CD14-positive monocyte (primary cell): ENCODE measurements at regions not wholly inside any gene's neighbourhood (a gene's known extent, or its start where the extent isn't known, plus 50 kb on each side); places are given as distances from the start of the nearest gene placed in this dataset.
A peak's percentile ranks its signal among the peaks of the same experiment; 100 is the strongest.

ENCODE experiments used
- DNase-seq, 3 donors: peaks; one replicate each; pipeline ENCODE4 v3.0.0-alpha.2; 2011 to 2022
- H2AFZ ChIP-seq: 2 replicates; pipeline ENCODE4 v1.6.0; 2012; ENCODE audit warnings: mild to moderate bottlenecking, low read depth, low read length, inconsistent platforms; ENCODE audit not compliant: insufficient read depth, poor library complexity, severe bottlenecking
- H3K27ac ChIP-seq, 2 donors: 1 replicate in 1 of 2; 2 replicates in 1 of 2; pipeline ENCODE4 v1.5.1; 2012 to 2013; ENCODE audit warnings: low read length in 2 of 2, control low read depth in 1 of 2, inconsistent platforms in 1 of 2, low read depth in 1 of 2, mild to moderate bottlenecking in 1 of 2
- H3K27me3 ChIP-seq, 2 donors: one replicate each; pipeline versions ENCODE4 v1.6.0 to v1.6.1; 2011 to 2013; ENCODE audit warnings: low read length in 2 of 2; ENCODE audit not compliant: control insufficient read depth in 2 of 2, insufficient read depth in 2 of 2
- H3K36me3 ChIP-seq, 2 donors: replicated peaks in 1 of 2; 1 replicate in 1 of 2; 2 replicates in 1 of 2; pipeline versions ENCODE4 v1.5.1 to v1.6.1; 2012 to 2013; ENCODE audit warnings: low read length in 2 of 2, control low read depth in 1 of 2, inconsistent platforms in 1 of 2, mild to moderate bottlenecking in 1 of 2; ENCODE audit not compliant: insufficient read depth in 2 of 2, control insufficient read depth in 1 of 2
- H3K4me1 ChIP-seq, 2 donors: 1 replicate in 1 of 2; 2 replicates in 1 of 2; pipeline versions ENCODE4 v1.5.1 to v1.6.1; 2012 to 2013; ENCODE audit warnings: low read length in 2 of 2, control low read depth in 1 of 2, inconsistent platforms in 1 of 2, mild to moderate bottlenecking in 1 of 2, moderate library complexity in 1 of 2; ENCODE audit not compliant: insufficient read depth in 2 of 2, control insufficient read depth in 1 of 2
- H3K4me2 ChIP-seq: replicated peaks from 2 replicates; pipeline ENCODE3; 2012; ENCODE audit warnings: low read length, moderate library complexity, mild to moderate bottlenecking; ENCODE audit not compliant: poor library complexity, severe bottlenecking; ENCODE audit errors: extremely low read depth
- H3K4me3 ChIP-seq, 3 experiments: fragments of 200-600 bp in 1 of 3; sonication (generic) in 1 of 3; replicated peaks in 1 of 3; 1 replicate in 2 of 3; 2 replicates in 1 of 3; pipeline ENCODE4 v1.5.1; 2011 to 2013; ENCODE audit warnings: low read length in 3 of 3, mild to moderate bottlenecking in 3 of 3, control low read depth in 2 of 3, low read depth in 2 of 3, inconsistent platforms in 1 of 3, moderate library complexity in 1 of 3
- H3K79me2 ChIP-seq: 2 replicates; pipeline ENCODE4 v1.6.0; 2012; ENCODE audit warnings: mild to moderate bottlenecking, control low read depth, inconsistent platforms, low read length, moderate library complexity; ENCODE audit not compliant: insufficient read depth
- H3K9ac ChIP-seq: 2 replicates; pipeline ENCODE4 v1.6.0; 2017; ENCODE audit warnings: low read length, mild to moderate bottlenecking; ENCODE audit not compliant: insufficient read depth, poor library complexity, severe bottlenecking
- H3K9me3 ChIP-seq, 2 donors: replicated peaks in 1 of 2; 1 replicate in 1 of 2; 2 replicates in 1 of 2; pipeline versions ENCODE4 v1.5.1 to v1.6.1; 2012 to 2013; ENCODE audit warnings: low read length in 2 of 2, control low read depth in 1 of 2; ENCODE audit not compliant: control insufficient read depth in 1 of 2, insufficient read depth in 1 of 2
- H4K20me1 ChIP-seq: 2 replicates; pipeline ENCODE4 v1.6.0; 2012; ENCODE audit warnings: mild to moderate bottlenecking, low read length, control low read depth, moderate library complexity; ENCODE audit not compliant: insufficient read depth
- H3K27ac Mint-ChIP-seq, 7 donors: one replicate each; pipeline ENCODE4 v1.8.0; 2020; ENCODE audit warnings: mild to moderate bottlenecking in 7 of 7, mixed read lengths in 7 of 7, moderate library complexity in 6 of 7, inconsistent platforms in 2 of 7
- H3K27me3 Mint-ChIP-seq, 3 donors: one replicate each; pipeline ENCODE4 v1.8.0; 2021 to 2022; ENCODE audit warnings: low read depth in 3 of 3, mild to moderate bottlenecking in 3 of 3, mixed read lengths in 3 of 3, moderate library complexity in 3 of 3, inconsistent platforms in 1 of 3
- H3K36me3 Mint-ChIP-seq, 2 donors: one replicate each; pipeline ENCODE4 v1.8.0; 2020; ENCODE audit warnings: mixed read lengths in 2 of 2, inconsistent platforms in 1 of 2, mild to moderate bottlenecking in 1 of 2
- H3K4me1 Mint-ChIP-seq: one replicate; pipeline ENCODE4 v1.8.0; 2020; ENCODE audit warnings: mild to moderate bottlenecking, mixed read lengths
- H3K4me3 Mint-ChIP-seq, 2 donors: one replicate each; pipeline ENCODE4 v1.8.0; 2020; ENCODE audit warnings: mild to moderate bottlenecking in 2 of 2, mixed read lengths in 2 of 2, moderate library complexity in 1 of 2
- H3K9me3 Mint-ChIP-seq, 7 donors: one replicate each; pipeline ENCODE4 v1.8.0; 2020 to 2022; ENCODE audit warnings: mixed read lengths in 7 of 7, mild to moderate bottlenecking in 6 of 7, moderate library complexity in 6 of 7, inconsistent platforms in 2 of 7
- CTCF ChIP-seq: fragments of 200-600 bp; IDR thresholded peaks from one replicate; pipeline ENCODE4 v1.8.0; 2022; ENCODE audit warnings: antibody characterized with exemption, mild to moderate bottlenecking
- WGBS: methylation state at CpG from one replicate; pipeline ENCODE4 v1.1.5; 2013; ENCODE audit warnings: missing lambda C conversion rate; ENCODE audit not compliant: insufficient coverage; 5-methylcytosine and 5-hydroxymethylcytosine counted together
- intact Hi-C, 2 donors: fragments of 100-400 bp; cut with micrococcal nuclease; formaldehyde crosslinking; loops; one replicate each; pipeline versions ENCODE4 v1.15.0 to v1.15.1; 2023

DNA sequence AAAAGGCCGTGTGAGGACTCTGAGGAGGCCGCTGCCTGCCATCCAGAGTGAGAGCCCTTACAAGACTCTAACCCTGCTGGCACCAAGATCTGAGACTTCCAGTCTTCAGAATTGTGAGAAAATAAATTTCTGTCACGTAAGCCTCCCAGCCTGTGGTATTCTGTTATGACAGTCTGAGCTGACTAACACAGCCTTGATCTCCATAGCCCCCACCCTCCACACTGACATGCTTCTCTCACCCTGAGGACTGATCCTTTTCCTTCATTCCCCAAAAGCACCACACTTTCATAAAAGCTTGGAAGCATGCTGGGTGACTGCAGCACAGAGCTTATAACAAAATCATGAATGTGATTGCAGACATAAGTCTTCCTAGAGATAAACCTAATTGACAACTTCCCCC lies 1059.8 kb downstream of the UQCRFS1 start:
- Mint-ChIP-seq H3K4me1 (no peaks in the 10 kb centered on the region), H3K4me3 (no peak overlapping the region), H3K27ac (peak overlapping the region in 1 of 7 donors; percentile 28), H3K36me3 (no peaks in the 10 kb centered on the region), H3K27me3 (peaks cover 0 to 2% (median 1%) of the 10 kb centered on the region in 3 donors), H3K9me3 (peaks cover 6 to 23% (median 8%) of the 10 kb centered on the region in 7 donors)
- intact Hi-C loops: no loop called here
- Histone ChIP-seq H3K9ac (no peak overlapping the region), H3K36me3 (no peaks in the 10 kb centered on the region), H3K9me3 (peaks cover 40 to 42% of the 10 kb centered on the region in 2 donors), H2AFZ (no peak overlapping the region), H3K4me2 (no peak overlapping the region), H3K27me3 (no peaks in the 10 kb centered on the region), H3K4me3 (no peak overlapping the region), H3K4me1 (no peaks in the 10 kb centered on the region), H3K79me2 (no peaks in the 10 kb centered on the region), H4K20me1 (no peaks in the 10 kb centered on the region), H3K27ac (no peak overlapping the region)
- 81% methylated on average over 3 of the region's 3 CpGs for WGBS
- no peak for DNase-seq
- TF ChIP-seq CTCF: no peak

DNA sequence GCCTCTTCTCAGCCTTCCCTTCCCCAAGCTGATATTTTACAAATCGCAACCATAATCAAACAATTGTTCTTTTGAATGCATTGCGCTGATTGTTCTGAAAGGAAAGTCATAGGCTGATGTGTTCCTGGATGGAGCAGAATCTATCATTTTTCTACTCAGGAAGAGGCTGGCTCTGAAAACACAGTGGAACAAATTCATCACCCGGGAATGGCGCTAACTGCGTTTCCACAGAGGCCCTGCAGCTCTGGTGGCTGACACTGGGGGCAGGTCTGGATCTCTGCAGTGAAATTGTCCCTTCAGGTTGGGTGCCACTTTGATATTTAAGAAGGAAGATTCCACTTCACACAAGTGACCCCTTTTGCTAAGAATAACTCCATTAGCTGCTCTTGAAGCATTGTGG lies 1060.8 kb downstream of the UQCRFS1 start:
- WGBS: 84% methylated on average over 3 of the region's 5 CpGs
- TF ChIP-seq CTCF: no peak
- H3K4me3 Mint-ChIP-seq: no peak overlapping the region

More for the DNA sequence above, 1060.8 kb downstream of the UQCRFS1 start:
- Histone ChIP-seq H4K20me1 (no peaks in the 10 kb centered on the region), H3K9me3 (peaks cover 40 to 42% of the 10 kb centered on the region in 2 donors), H3K4me2 (no peak overlapping the region), H3K9ac (no peak overlapping the region), H3K27me3 (no peaks in the 10 kb centered on the region), H3K79me2 (no peaks in the 10 kb centered on the region), H3K36me3 (no peaks in the 10 kb centered on the region), H2AFZ (no peak overlapping the region), H3K4me1 (no peaks in the 10 kb centered on the region), H3K27ac (no peak overlapping the region), H3K4me3 (no peak overlapping the region)
- intact Hi-C loops: no loop called here
- no peaks in the 10 kb centered on the region for H3K4me1 Mint-ChIP-seq
- H3K27me3 Mint-ChIP-seq: peaks cover 0 to 1% (median 1%) of the 10 kb centered on the region in 3 donors
- DNase-seq: no peak
- H3K36me3 Mint-ChIP-seq: no peaks in the 10 kb centered on the region
- peaks cover 6 to 22% (median 10%) of the 10 kb centered on the region in 7 donors for H3K9me3 Mint-ChIP-seq
- H3K27ac Mint-ChIP-seq: no peak overlapping the region
